HL-60 (cell line): ENCODE measurements at regions not wholly inside any gene's neighbourhood (a gene's known extent, or its start where the extent isn't known, plus 50 kb on each side); places are given as distances from the start of the nearest gene placed in this dataset.

Source experiments
- CTCF ChIP-seq: IDR thresholded peaks from one replicate; pipeline ENCODE4 v1.5.1; 2011; ENCODE audit warnings: low read length, control low read depth, inconsistent platforms; ENCODE audit not compliant: insufficient read depth
- GABPA ChIP-seq: IDR thresholded peaks from 2 replicates; pipeline ENCODE4 v1.6.1; 2012; ENCODE audit warnings: low read depth
- POLR2AphosphoS5 ChIP-seq: IDR thresholded peaks from 2 replicates; pipeline ENCODE4 v1.6.1; 2012; ENCODE audit warnings: low read depth
- SPI1 ChIP-seq: IDR thresholded peaks from 2 replicates; pipeline ENCODE4 v1.6.1; 2012; ENCODE audit warnings: low read depth, mild to moderate bottlenecking, borderline replicate concordance

GRCh38 chr2:236977852-236978398, 107.8 kb upstream of the COPS8 start:
- no peak for TF ChIP-seq CTCF
- TF ChIP-seq POLR2AphosphoS5 = no peak
- no peak for TF ChIP-seq SPI1
- no peak for TF ChIP-seq GABPA
